Right ventricle myocardium inferior (tissue), 1 donor: ENCODE measurements at regions not wholly inside any gene's neighbourhood (a gene's known extent, or its start where the extent isn't known, plus 50 kb on each side); places are given as distances from the start of the nearest gene placed in this dataset.

ENCODE experiments used
- ATAC-seq: fragments of 200-7000 bp; cut with Tn5 transposase; one replicate; pipeline ENCODE4 v1.9.1; 2020; ENCODE audit warnings: mild to moderate bottlenecking, moderate library complexity
- DNase-seq: peaks from one replicate; pipeline ENCODE4 v3.0.0; 2021; ENCODE audit errors: missing footprints
- intact Hi-C: fragments of 100-400 bp; cut with DNase I; formaldehyde crosslinking; loops from one replicate; pipeline ENCODE4 v1.11.0; 2022
- donor health status: DM: no; HTN: yes; CAD: no; lungs with severe emphysema.

- DNase-seq (no peak), ATAC-seq (no peak)
- intact Hi-C loops: loop anchor here (10.0 kb wide), 2 partner anchors 122 to 202 kb away; no protein-coding TSS in a partner anchor
These were observed 293.0 kb upstream of the PRDM1 start for GRCh38 chr6:105793130-105793529.

- DNase-seq: no peak
- intact Hi-C loops: loop anchor here (10.0 kb wide), 2 partner anchors 123 to 203 kb away; no protein-coding TSS in a partner anchor
- ATAC-seq: no peak
These were observed 294.4 kb upstream of the PRDM1 start for GRCh38 chr6:105791583-105792318.

- intact Hi-C loops: loop anchor here (10.0 kb wide), 2 partner anchors 124 to 204 kb away; no protein-coding TSS in a partner anchor
- DNase-seq: no peak
- no peak for ATAC-seq
These were observed 295.0 kb upstream of the PRDM1 start for GRCh38 chr6:105791179-105791578.

- intact Hi-C loops: loop anchor here (10.0 kb wide), 2 partner anchors 124 to 204 kb away; no protein-coding TSS in a partner anchor
- no peak for DNase-seq
- ATAC-seq: no peak
These were observed 295.5 kb upstream of the PRDM1 start for GRCh38 chr6:105790635-105791034.

- ATAC-seq: no peak
- intact Hi-C loops: loop anchor here (10.0 kb wide), 2 partner anchors 125 to 205 kb away; no protein-coding TSS in a partner anchor
These were observed 296.2 kb upstream of the PRDM1 start for GRCh38 chr6:105789935-105790334.

GRCh38 chr6:105787747-105788146 lies 298.4 kb upstream of the PRDM1 start:
- intact Hi-C loops: no loop called here
- ATAC-seq: no peak
- DNase-seq: no peak

More at GRCh38 chr6:105789935-105790334, 296.2 kb upstream of the PRDM1 start:
- DNase-seq: no peak

GRCh38 chr6:105786890-105787655 lies 299.1 kb upstream of the PRDM1 start:
- DNase-seq (no peak), ATAC-seq (no peak)
- intact Hi-C loops: no loop called here

GRCh38 chr6:105786449-105786848 lies 299.7 kb upstream of the PRDM1 start:
- intact Hi-C loops: no loop called here
- ATAC-seq: no peak
- DNase-seq: no peak

- intact Hi-C loops: no loop called here
- ATAC-seq: peak; percentile 66
These were observed 300.9 kb upstream of the PRDM1 start for GRCh38 chr6:105785066-105785811.

GRCh38 chr6:105784179-105784578 lies 302.0 kb upstream of the PRDM1 start:
- DNase-seq: no peak
- no peak for ATAC-seq

More at GRCh38 chr6:105785066-105785811, 300.9 kb upstream of the PRDM1 start:
- no peak for DNase-seq

GRCh38 chr6:105783333-105783935 lies 302.7 kb upstream of the PRDM1 start:
- DNase-seq (no peak), ATAC-seq (no peak)
- intact Hi-C loops: no loop called here

More at GRCh38 chr6:105784179-105784578, 302.0 kb upstream of the PRDM1 start:
- intact Hi-C loops: no loop called here

GRCh38 chr6:105781915-105782314 lies 304.2 kb upstream of the PRDM1 start:
- intact Hi-C loops: no loop called here
- DNase-seq: no peak
- no peak for ATAC-seq

- DNase-seq (no peak), ATAC-seq (no peak)
- intact Hi-C loops: no loop called here
These were observed 304.9 kb upstream of the PRDM1 start for GRCh38 chr6:105781248-105781647.

- ATAC-seq (no peak), DNase-seq (no peak)
- intact Hi-C loops: no loop called here
These were observed 305.8 kb upstream of the PRDM1 start for GRCh38 chr6:105780146-105780860.

GRCh38 chr6:105779110-105779509 lies 307.0 kb upstream of the PRDM1 start:
- DNase-seq: no peak
- intact Hi-C loops: no loop called here
- ATAC-seq: no peak

- no peak for DNase-seq
- intact Hi-C loops: no loop called here
- no peak for ATAC-seq
These were observed 311.0 kb upstream of the PRDM1 start for GRCh38 chr6:105775095-105775494.

- no peak for ATAC-seq
- no peak for DNase-seq
- intact Hi-C loops: no loop called here
These were observed 311.9 kb upstream of the PRDM1 start for GRCh38 chr6:105774247-105774646.

- intact Hi-C loops: no loop called here
- no peak for ATAC-seq
- DNase-seq: no peak
These were observed 314.7 kb upstream of the PRDM1 start for GRCh38 chr6:105771313-105771970.
